EH (cell line): ENCODE measurements at regions not wholly inside any gene's neighbourhood (a gene's known extent, or its start where the extent isn't known, plus 50 kb on each side); places are given as distances from the start of the nearest gene placed in this dataset.

Experiments
- DNase-seq: peaks from one replicate; pipeline ENCODE4 v3.0.0-alpha.2; 2015; ENCODE audit warnings: low read depth

DNA sequence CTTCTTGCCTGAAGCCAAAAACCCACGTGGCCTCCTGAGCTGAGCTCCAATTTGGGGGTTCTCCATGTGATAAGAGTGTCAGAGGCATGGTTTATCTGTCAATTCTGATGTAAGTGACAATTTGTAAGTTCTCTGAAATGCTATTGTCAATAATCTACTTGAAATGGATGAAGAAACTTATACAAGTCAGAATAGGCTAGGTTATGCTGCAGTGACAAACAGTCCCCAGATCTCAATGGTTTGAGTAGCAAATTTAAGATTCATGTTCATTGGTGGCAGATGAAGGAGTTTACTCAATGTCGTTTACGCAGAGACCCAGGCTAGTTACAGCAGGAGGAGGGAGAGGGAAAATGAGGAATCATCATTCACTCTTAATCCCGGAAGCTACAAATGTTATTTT, 352.4 kb downstream of the KIF16B start:
- no peak for DNase-seq

DNA sequence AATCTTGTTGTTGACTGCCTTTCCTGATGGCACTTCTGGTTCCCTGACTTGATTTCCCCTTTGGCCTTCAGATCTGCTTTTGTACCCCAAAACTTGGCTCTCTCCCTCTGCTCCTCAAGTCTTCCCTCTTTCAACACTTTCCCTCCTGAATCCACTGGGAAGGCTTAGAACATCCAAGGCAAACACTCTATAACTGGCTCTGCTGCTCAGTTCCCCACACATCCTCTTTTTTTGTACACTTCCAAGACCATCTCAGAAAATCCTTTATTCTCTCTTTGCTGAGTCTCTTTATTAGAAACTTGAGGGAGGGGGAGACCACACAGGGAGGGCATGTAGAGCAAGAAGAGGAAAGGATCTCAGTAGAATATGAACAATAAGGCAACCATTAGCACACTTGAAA, 354.1 kb downstream of the KIF16B start:
- DNase-seq = no peak

DNA sequence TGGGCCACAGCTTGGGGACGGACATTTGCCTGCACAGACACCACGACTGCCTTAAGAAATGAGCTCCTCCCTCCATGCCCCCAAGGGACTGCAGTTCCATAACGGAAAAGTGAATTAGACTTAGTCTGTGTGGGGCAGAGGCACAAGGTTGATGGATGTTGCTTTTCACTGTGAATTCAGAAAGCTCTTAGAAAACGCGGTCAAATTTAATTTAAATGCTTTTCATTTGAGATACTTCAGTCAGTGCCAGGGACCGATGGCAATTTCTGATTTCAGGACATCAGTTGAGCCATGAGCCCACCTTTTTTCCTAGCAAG, 356.4 kb downstream of the KIF16B start:
- DNase-seq = no peak

DNA sequence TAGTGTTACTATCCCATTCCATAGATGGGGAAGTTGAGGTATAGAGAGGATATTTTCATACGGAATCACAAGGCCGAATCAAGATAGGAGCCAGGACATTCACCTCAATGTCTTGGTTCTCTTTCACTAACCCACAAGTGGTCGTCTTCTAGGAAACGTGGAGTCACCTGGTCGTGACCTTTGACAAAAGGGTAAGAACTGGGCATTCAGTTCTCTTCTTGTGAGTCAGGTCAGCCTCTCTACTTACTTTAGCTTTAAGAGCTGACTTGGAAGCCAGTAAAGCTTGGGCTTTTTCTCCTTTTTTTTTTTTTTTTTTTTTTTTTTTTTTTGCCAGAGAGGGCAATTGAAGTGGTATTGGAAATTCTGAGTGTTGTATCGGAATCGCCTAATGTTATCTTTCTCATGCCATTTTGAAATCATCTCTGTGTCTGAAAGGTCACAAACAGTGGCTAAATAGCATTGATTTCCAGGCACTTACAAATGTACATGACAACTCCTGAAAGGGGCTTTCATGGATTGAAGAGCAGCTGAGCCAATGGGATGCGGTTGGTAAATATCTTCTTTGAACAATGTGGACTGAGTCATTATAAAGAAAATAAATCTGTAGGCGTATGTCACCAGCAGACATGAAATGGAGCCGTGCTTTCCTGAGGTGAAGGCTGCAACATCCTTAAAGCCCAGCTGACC, 356.9 kb downstream of the KIF16B start:
- no peak for DNase-seq

DNA sequence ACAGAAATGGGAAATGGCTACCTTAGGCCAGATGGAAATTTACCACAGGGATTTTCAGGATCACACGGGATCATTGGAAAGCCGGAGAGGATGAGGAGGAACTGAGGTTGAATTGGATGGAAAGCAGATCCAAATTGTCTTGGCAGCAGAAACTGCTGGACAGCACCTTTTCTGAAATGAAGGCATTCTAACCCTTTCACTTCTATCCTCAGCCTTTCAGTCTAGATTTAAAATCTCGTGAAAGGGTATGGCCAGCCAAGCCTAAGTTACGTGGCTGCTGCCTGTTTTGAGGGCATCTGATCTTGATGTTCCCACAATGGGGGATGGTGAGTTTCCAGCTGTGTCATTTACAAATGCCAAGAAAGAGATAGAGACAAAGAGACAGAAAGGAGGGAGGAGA, 358.2 kb downstream of the KIF16B start:
- no peak for DNase-seq

DNA sequence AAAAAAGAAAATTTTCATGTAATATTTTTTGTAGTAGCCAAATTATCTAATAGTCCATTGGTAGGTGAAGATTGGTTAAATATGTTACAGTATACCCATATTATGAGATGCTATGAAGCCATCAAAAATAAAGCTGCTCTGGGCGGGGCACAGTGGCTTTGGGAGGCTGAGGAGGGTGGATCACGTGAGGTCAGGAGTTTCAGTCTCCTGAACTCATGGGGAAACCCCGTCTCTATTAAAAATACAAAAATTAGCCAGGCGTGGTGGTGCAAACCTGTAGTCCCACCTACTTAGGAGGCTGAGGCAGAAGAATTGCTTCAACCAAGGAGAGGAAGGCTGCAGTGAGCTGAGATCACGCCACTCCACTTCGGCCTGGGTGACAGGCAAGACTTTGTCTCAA, 360.5 kb downstream of the KIF16B start:
- no peak for DNase-seq

DNA sequence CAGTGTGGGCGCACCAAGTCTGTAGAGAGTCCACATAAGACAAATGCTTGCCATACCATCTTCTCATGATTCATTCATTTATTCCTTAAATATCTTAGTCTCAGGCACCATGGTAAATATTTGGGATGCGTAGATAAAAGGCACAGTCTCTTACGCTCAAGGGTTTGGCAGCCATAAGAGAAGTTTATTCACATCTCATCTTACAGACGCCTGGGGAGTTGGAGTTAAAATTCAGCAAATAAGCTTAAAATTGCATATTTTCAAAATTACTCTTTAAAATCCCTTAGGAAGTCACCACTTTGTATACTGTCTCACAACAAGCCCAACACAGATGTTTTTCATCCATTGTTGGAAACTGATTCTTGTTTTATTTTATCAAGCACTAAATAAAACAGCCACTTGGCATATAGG, 363.3 kb downstream of the KIF16B start:
- DNase-seq = peak; percentile 56

DNA sequence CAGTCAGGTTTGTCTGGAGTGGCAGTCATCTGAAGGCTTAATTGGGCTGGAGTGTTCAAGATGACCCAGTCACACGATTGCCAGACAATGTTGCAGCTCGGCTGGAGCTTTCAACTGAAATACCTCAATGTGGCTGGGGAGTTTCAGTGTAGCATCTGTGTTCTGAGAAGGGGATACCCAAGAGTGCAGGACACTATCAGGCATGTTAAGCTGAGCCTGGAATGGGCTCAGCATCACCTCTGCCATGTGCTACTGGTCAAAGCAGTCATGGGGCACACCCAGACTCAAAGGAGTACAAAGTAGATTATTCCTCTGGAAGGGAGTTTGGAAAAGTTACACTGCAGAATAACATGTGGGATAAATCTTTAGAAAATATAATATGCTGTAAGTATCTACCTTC, 363.9 kb downstream of the KIF16B start:
- no peak for DNase-seq

DNA sequence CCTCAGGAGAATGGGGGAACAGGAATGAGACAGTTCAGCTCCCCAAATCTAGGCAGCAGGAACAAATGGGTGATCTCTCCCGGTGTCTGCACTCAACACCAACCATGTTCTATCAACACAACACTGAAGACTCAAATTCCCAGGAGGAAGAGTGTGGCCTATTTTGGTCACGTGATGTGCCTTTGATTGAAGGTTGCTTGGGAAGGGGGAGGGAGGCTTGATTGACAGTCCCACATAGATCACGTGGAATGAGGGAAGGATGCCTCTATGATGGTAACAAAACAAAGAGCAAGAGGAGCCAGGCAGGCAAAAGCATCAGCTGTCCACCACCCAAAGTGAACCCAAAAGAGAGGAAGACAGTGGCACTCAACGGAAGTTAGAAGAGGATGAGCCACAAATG, 364.8 kb downstream of the KIF16B start:
- DNase-seq = no peak

DNA sequence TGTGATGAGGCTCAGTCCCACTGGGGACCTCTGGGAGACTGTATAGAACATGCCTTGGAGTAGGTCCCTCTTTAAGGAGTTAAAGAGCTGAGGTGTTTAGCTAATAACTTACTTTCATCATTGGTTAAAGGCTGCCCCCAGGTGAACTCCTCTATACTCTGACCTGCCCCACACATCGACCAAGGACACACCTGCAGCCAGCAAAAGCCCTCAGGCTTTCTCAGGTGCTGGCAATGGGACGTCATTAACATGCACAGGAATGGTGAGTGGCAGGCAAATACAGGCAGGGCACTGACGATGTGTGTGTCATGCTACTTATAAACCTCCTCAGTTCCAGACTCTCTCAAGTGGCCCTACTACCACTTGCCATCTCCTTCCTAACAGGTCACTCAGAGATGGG, 366.4 kb downstream of the KIF16B start:
- DNase-seq = no peak

DNA sequence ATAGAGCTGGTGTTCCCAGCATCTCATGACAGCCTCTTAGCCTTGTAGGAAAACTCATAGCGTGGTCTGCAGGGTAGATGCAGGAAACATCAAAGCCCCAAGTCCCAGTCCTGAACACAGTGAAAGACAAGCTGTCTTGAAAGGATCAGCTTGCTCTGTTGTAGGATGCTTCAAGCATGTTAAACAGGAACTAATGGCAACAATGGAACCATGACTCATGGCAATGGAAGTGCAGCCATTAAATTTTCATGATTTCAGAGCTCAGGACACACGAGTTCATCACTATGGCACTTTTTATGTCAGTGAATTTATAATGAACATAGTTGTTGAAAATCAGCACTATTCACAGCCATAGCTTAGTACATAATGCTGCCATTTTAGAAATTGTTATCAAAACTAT, 367.7 kb downstream of the KIF16B start:
- peak; percentile 19 for DNase-seq

DNA sequence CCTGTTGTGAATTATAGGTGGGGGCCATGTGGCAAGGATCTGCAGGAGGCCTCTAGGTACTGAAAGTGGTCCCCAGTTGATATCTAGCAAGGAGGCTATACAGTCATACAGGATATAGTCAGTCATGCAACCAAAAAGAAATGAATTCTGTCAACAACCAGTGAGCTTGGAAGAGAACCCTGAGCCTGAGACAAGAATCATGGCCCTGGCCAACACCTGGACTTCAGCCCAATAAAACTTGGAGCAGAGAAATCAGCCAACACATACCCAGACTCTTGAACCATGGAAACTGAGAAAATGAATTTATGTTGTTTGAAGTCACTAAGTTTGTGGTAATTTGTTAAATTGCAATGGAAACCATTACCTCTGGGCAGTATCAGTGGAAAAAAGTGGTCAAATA, 370.2 kb downstream of the KIF16B start:
- DNase-seq = no peak

DNA sequence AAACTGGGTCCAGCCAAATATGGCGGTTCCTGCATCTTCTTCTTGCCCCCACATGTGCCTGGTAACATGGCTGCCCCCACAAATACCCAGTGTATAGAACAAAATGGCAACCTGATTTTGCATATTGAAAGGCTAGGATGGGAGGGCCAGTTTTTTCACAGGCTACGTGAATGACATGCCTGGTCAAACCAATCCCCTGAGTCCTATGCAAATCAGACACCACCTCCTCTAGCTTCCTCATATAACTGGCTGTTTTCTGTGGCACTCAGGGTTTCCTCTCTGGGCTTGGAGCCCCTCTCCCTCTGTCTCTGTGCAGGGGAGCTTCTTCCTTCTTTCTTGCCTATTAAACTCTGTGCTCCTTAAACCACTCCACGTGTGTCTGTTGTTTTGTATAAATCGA, 372.1 kb downstream of the KIF16B start:
- DNase-seq = no peak

DNA sequence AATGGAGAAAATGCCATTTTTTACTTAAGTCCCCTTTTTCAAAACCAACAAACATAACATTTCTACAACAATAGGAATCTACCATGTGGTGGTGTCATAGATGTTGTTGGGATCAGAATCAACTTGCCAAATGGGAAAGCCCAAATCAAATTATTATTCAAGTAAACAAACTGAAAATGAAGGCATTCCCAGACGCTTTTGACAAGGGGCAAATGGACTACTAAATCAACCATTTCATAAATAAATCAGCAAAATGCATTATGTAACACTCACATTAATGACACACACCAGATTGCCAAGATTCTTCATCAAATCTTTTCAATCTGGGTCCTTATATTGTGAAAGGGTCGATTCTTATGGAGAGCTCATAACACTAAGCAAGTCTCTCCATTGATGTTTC, 375.6 kb downstream of the KIF16B start:
- no peak for DNase-seq

DNA sequence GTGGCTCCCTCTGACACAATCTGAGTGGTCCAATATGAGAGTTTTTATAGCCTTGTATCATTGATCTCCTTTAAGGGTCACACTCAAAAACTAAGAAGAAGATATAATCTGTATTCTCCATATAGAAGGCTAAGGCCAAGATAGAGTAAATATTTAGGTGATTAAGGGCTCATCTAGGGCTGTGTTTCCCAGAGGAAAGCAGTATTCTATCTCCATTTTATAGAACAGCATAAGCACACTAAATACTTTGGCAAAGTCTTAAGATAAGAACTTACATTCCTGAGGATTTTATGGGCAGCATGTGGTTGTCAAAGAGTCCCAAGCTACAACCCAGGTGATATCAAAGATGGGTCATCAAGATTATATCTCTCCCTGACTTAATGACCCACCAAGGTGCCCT, 377.6 kb downstream of the KIF16B start:
- DNase-seq = no peak

DNA sequence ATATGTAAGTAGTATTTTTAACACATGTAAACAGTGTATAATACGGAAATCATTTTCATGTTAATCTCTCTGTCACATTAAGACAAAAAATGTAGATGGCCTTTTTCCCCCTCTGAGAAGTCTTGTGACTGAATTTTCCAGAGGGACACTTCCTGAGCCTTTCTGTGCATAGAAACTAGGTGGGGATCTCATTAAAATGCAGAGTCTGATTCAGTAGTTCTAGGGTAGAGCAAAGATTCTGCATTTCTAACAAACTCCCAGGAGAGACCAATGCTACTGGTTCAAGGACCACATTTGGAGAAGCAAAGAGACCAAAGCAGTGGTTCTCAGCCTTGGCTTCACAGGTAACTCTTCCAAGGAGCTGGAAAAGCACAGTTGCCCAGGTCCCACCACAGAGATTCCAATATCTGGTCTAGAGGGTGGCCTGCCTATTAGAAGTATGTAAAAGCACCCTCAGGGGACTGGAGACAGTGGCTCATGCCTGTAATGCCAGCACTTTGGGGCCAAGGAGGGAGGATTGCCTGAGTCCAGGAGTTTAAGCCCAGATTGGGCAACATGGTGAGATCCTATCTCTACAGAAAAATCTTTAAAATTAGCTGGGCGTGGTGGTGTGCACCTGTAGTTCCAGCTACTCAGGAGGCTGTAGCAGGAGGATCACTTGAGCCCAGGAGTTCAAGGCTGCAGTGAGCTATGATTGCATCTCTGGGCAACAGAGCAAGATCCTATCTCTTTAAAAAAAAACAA, 378.5 kb downstream of the KIF16B start:
- no peak for DNase-seq

DNA sequence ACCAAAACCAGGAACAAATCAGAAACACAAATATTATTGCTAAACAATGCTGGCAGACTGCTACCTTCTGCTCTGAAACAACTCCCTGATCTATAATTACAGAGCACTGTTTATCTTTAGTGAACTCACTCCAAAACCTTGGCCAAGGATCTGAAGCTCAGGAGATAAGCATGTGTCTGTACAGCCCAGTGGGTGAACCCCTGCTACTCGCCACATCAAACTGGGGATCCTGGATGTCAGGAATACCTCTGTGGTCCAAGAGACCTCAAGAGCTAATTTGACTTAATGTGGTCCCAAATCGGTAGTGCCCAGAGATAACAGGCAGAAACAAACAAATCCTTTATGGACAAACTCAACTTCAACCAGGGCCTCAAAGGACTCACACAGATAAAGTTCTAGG, 381.8 kb downstream of the KIF16B start:
- DNase-seq = no peak

DNA sequence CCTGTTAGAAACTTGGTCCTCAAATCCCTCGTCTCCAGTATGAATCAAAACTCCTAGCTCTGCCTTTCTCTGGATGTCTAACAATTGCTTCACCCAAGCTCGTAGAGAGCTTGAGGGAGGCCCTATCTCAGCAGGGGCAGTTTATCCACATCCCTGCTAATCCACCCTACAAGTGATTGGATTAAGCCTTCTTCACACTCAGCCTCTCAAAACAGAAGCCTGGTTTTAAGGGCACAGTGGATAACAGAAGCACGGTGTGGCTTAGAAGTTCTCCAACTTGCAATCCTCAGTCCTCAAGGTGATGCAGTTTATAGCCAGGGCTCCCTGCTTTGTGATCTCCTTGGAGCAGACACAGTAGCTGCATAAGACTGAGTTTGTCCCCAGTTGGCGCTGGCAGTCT, 383.9 kb downstream of the KIF16B start:
- no peak for DNase-seq

DNA sequence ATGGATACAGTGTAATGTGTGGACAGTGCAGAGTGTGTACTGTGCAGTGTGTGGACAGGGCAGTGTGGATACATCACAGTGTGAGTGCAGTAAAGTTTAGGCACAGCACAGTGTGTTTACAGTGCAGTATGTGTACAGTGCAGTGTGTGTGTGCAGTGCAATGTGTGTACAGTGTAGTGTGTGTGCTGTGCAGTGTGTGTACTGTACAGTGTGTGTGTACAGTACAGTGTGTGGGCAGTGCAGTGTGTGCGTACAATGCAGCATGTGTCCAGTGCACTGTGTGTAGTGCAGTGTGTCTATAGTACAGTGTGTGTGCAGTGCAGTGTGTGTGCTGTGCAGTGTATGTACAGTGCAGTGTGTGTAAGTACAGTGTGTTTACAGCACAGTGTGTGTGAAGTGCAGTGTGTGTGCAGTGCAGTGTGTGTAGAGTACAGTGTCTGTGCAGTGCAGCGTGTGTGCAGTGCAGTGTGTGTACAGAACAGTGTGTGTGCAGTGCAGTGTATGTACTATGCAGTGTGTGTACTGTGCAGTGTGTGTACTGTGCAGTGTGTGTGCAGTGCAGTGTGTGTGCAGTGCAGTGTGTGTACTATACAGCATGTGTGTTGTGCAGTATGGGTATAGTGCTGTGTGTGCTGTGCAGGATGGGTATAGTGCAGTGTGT, 385.2 kb downstream of the KIF16B start:
- no peak for DNase-seq

DNA sequence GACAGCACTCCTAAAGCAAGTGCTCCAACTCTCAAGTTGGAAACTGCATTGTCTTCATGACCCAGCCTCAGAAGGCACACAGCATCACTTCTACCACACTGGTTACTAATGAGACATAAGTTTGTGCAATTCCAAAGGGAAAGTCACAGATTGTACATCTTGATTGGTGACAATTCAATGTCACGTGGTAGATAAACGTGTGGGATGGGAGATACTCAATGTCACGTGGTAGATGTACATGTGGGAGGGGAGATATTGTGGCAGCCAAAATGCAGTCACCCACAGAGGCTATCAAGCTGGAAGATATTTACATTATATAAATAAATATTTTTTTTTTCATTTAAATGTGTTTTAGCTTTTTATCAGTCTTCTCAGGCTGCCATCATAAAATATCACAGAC, 393.3 kb downstream of the KIF16B start:
- DNase-seq = no peak

DNA sequence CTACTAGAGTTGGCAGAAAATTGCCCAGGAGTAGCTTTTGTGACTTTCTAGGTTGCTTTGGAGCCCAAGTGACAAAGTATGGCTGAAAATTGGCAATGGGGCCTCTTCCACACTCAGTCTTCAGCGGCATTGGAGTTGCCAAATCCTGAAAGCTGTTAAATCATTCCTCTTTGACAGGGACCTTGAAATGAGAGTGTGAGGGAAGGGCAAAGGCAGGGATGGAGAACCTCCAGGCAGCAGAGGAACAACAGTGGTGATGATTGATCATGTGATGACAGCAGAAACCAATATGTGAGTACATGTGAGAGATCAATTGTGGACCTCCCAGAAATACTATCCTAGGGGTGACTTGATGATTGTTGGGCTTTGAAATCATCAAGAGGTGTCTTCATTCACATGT, 393.9 kb downstream of the KIF16B start:
- DNase-seq = no peak

DNA sequence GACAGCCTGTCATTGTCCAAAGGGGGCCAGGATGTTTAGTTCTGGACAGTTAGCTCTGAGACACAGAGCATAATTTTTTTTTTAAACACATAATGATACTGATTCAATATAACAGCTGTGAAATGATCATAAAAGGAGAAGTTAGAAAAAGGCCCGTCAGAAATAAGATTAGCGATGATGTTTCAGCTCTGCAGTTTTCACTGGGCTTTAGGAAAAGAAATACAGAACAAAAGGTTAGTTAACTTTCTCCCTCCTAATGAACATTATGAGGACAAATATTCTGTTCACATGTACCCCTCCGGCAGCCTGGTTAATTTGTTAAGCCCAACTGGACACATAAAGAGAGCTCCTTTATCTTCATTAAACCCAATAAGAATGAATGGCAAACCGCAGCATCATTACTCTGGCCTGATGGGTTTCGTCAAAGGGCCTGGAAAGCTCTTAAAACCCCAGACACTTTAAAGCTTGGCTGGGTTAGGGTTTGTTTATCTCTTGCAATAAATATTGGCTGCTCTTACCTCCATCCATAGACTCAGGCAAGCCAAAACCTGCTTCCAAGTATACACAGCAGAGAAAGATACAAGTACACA, 394.6 kb downstream of the KIF16B start:
- DNase-seq = no peak

DNA sequence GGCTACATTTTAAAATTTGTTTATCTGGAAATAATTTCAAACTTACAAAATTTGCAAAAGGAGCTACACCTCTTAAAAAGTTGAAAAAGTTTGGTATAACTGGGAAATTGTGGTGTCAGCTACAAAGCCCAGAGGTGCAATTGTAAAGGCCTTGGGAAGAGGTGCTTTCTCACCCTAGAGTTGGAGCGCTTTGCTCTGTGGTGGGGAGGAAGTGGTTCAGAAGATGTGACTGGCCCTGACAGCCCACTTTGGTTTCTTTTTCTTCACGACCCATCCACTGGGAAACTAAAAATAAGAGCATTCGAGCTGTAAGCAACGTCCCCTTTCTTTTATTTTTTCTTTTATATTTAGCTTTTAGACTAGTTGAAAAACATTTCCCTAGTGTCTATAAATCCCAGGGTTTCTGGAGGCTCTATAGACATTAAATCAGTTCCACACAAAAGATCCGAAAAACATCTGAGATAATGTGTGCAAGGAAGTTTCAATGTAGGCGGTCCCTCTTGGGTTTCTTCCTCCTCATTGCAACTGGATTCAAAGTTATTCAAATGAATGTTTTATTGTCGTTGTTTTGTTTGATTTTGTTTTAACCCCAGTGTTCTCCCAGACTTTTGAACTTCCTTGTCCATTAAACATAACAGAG, 397.8 kb downstream of the KIF16B start:
- no peak for DNase-seq
